ENCODE measurements at regions not wholly inside any gene's neighbourhood (a gene's known extent, or its start where the extent isn't known, plus 50 kb on each side); places are given as distances from the start of the nearest gene placed in this dataset.

GRCh38 chr7:101743995-101744360 lies 73.4 kb upstream of the CUX1 start (continued):
- TF ChIP-seq CHD1 (IDR thresholded peaks at IDR 0.05; ENCODE audit: low read depth, low read length): no peak
- TF ChIP-seq EGR1 (IDR thresholded peaks at IDR 0.05; ENCODE audit: borderline replicate concordance, low read depth, low read length): no peak
